ENCODE measurements at regions not wholly inside any gene's neighbourhood (a gene's known extent, or its start where the extent isn't known, plus 50 kb on each side); places are given as distances from the start of the nearest gene placed in this dataset.

GRCh38 chr15:37220949-37221670 is 120.8 kb upstream of the MEIS2 start:
- H3K9me3 Mint-ChIP-seq (ENCODE audit: insufficient read depth): no peaks in the 10 kb centered on the region
- ATAC-seq (no peak), DNase-seq (no peak)
- ChIA-PET CTCF (no interaction called here), POLR2A (no interaction called here)
- no peaks in the 10 kb centered on the region for H3K4me1 Mint-ChIP-seq (ENCODE audit: low read depth)
- H3K27ac Mint-ChIP-seq: no peak overlapping the region
- H3K27me3 Mint-ChIP-seq (ENCODE audit: low read depth): no peaks in the 10 kb centered on the region
- no peaks in the 10 kb centered on the region for H3K36me3 Mint-ChIP-seq (ENCODE audit: low read depth)
- H3K4me3 Mint-ChIP-seq: no peak overlapping the region

- H3K4me3 Mint-ChIP-seq: no peak overlapping the region
- no peaks in the 10 kb centered on the region for H3K9me3 Mint-ChIP-seq (ENCODE audit: insufficient read depth)
- H3K27me3 Mint-ChIP-seq (ENCODE audit: low read depth): no peaks in the 10 kb centered on the region
- no peaks in the 10 kb centered on the region for H3K4me1 Mint-ChIP-seq (ENCODE audit: low read depth)
- POLR2A ChIA-PET: no interaction called here
- CTCF ChIA-PET: no interaction called here
- H3K27ac Mint-ChIP-seq: no peak overlapping the region
- DNase-seq: no peak
- H3K36me3 Mint-ChIP-seq (ENCODE audit: low read depth): no peaks in the 10 kb centered on the region
- ATAC-seq: no peak
These were observed 121.4 kb upstream of the MEIS2 start for GRCh38 chr15:37221671-37222145.

- no peaks in the 10 kb centered on the region for H3K36me3 Mint-ChIP-seq (ENCODE audit: low read depth)
- ATAC-seq (no peak), DNase-seq (no peak)
- ChIA-PET POLR2A (no interaction called here), CTCF (no interaction called here)
- H3K27ac Mint-ChIP-seq: no peak overlapping the region
- H3K4me3 Mint-ChIP-seq: no peak overlapping the region
- no peaks in the 10 kb centered on the region for H3K4me1 Mint-ChIP-seq (ENCODE audit: low read depth)
- no peaks in the 10 kb centered on the region for H3K27me3 Mint-ChIP-seq (ENCODE audit: low read depth)
- H3K9me3 Mint-ChIP-seq (ENCODE audit: insufficient read depth): no peaks in the 10 kb centered on the region
These were observed 122.7 kb upstream of the MEIS2 start for GRCh38 chr15:37223089-37223488.

GRCh38 chr15:37229855-37230619 is 129.7 kb upstream of the MEIS2 start:
- Mint-ChIP-seq H3K36me3 (ENCODE audit: low read depth) (no peaks in the 10 kb centered on the region), H3K4me3 (no peak overlapping the region), H3K4me1 (ENCODE audit: low read depth) (no peaks in the 10 kb centered on the region), H3K27ac (no peak overlapping the region), H3K9me3 (ENCODE audit: insufficient read depth) (no peaks in the 10 kb centered on the region), H3K27me3 (ENCODE audit: low read depth) (no peaks in the 10 kb centered on the region)
- ATAC-seq (no peak), DNase-seq (no peak)
- ChIA-PET POLR2A (interaction anchor here (0.6 kb wide), 1 partner anchor 803 kb away, joined by 3 read pairs; no protein-coding TSS in a partner anchor), CTCF (no interaction called here)

- no peaks in the 10 kb centered on the region for H3K9me3 Mint-ChIP-seq (ENCODE audit: insufficient read depth)
- no peak overlapping the region for H3K4me3 Mint-ChIP-seq
- H3K27me3 Mint-ChIP-seq (ENCODE audit: low read depth): no peaks in the 10 kb centered on the region
- H3K27ac Mint-ChIP-seq: no peak overlapping the region
- no peaks in the 10 kb centered on the region for H3K36me3 Mint-ChIP-seq (ENCODE audit: low read depth)
- DNase-seq (no peak), ATAC-seq (no peak)
- H3K4me1 Mint-ChIP-seq (ENCODE audit: low read depth): no peaks in the 10 kb centered on the region
- ChIA-PET CTCF (no interaction called here), POLR2A (no interaction called here)
These were observed 145.0 kb upstream of the MEIS2 start for GRCh38 chr15:37245358-37245757.

GRCh38 chr15:37246065-37246464 is 145.7 kb upstream of the MEIS2 start:
- ATAC-seq: no peak
- DNase-seq: no peak
- ChIA-PET POLR2A (no interaction called here), CTCF (no interaction called here)
- Mint-ChIP-seq H3K36me3 (ENCODE audit: low read depth) (no peaks in the 10 kb centered on the region), H3K9me3 (ENCODE audit: insufficient read depth) (no peaks in the 10 kb centered on the region), H3K27ac (no peak overlapping the region), H3K4me3 (no peak overlapping the region), H3K4me1 (ENCODE audit: low read depth) (no peaks in the 10 kb centered on the region), H3K27me3 (ENCODE audit: low read depth) (no peaks in the 10 kb centered on the region)

DNA sequence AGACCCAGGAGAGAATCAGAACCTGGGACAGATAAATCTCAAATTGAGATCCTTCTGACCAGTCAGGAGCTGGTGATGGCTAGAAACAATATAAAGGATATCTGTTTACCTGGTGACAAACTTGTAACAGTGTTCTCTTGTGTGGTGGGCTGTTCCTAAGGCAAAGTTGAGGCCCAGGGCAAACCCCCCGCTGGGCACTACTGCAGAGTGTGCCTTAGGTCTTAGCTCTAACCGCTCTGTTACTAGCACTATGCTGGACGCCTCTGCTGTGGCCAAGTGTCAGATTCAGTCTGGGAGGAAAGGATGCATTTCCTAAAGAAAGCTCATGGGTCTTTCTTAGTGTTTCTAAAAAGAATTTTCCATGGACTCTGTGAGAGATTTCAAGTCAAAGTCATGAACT is 146.5 kb upstream of the MEIS2 start:
- ATAC-seq: no peak
- CTCF ChIA-PET: no interaction called here
- Mint-ChIP-seq H3K27me3 (ENCODE audit: low read depth) (no peaks in the 10 kb centered on the region), H3K9me3 (ENCODE audit: insufficient read depth) (no peaks in the 10 kb centered on the region), H3K27ac (no peak overlapping the region), H3K4me3 (no peak overlapping the region), H3K4me1 (ENCODE audit: low read depth) (no peaks in the 10 kb centered on the region), H3K36me3 (ENCODE audit: low read depth) (no peaks in the 10 kb centered on the region)
- POLR2A ChIA-PET: no interaction called here
- DNase-seq: no peak

GRCh38 chr15:37249249-37249648 is 148.9 kb upstream of the MEIS2 start:
- DNase-seq: no peak
- Mint-ChIP-seq H3K9me3 (ENCODE audit: insufficient read depth) (no peaks in the 10 kb centered on the region), H3K27ac (no peak overlapping the region), H3K36me3 (ENCODE audit: low read depth) (no peaks in the 10 kb centered on the region), H3K4me1 (ENCODE audit: low read depth) (no peaks in the 10 kb centered on the region), H3K4me3 (no peak overlapping the region), H3K27me3 (ENCODE audit: low read depth) (no peaks in the 10 kb centered on the region)
- POLR2A ChIA-PET: no interaction called here
- CTCF ChIA-PET: no interaction called here
- no peak for ATAC-seq

DNA sequence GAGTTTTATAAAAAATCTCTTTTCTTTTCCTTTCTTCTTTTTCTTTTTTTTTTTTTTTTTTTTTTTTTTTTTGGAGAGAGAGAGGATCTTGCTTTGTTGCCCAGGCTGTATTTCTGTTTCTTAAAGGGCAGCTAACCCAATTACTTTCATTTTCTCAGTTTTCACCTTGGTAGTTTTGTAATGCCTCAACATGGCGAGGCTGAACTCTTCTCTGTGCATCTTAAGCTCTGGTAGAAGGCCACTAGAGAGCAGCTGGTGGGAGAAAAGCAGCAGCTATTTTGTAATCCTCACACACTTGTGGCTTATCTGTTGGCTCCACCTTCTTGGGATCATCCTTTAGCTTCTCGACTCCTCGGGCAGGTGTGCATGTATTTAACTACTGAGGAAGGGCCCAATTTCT is 152.2 kb upstream of the MEIS2 start:
- Mint-ChIP-seq H3K4me1 (ENCODE audit: low read depth) (no peaks in the 10 kb centered on the region), H3K9me3 (ENCODE audit: insufficient read depth) (peaks cover 5% of the 10 kb centered on the region), H3K27ac (no peak overlapping the region), H3K4me3 (no peak overlapping the region), H3K27me3 (ENCODE audit: low read depth) (no peaks in the 10 kb centered on the region), H3K36me3 (ENCODE audit: low read depth) (no peaks in the 10 kb centered on the region)
- DNase-seq (no peak), ATAC-seq (no peak)
- POLR2A ChIA-PET: no interaction called here
- CTCF ChIA-PET: no interaction called here

DNA sequence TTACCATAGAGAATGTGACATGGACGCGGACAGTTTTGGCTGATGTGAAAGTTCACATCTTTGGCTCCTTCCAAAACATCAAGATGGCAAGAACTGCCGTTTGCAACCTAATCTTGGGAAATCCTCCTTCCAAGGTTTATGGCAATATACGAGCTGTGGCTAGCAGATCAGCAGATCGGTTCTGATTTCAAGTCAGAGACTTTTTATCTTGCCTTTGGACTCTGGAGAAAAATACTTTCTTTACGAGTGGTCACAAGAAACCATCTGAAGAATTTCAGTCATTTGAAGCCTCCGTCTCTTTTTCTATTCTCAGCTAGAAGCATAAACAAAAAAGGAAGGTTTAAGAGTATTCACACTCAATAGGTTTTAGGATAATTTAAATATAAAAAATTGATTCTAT is 153.5 kb upstream of the MEIS2 start:
- Mint-ChIP-seq H3K27ac (no peak overlapping the region), H3K36me3 (ENCODE audit: low read depth) (no peaks in the 10 kb centered on the region), H3K4me3 (no peak overlapping the region), H3K9me3 (ENCODE audit: insufficient read depth) (peaks cover 5% of the 10 kb centered on the region), H3K27me3 (ENCODE audit: low read depth) (no peaks in the 10 kb centered on the region), H3K4me1 (ENCODE audit: low read depth) (no peaks in the 10 kb centered on the region)
- ChIA-PET CTCF (no interaction called here), POLR2A (no interaction called here)
- ATAC-seq: no peak
- no peak for DNase-seq

DNA sequence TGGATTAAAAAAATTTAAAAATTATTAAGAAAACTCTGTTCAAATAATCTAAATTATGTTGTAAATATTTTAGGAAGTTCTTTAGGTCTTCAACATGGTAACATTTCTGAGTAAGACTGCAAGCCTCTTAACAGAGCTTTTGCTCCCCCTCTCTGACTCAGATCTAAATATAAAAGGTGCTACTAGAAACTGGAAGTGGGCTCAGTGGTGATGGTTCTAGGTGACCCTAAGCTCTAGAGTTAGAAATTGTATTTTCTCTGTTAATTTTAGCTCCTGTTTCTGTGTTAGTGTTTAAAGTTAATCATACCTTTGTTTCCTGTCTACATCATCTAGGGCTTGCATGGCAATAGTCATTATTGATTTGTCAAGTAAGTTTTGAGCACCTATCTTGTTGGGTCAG is 159.9 kb upstream of the MEIS2 start:
- Mint-ChIP-seq H3K4me1 (ENCODE audit: low read depth) (no peaks in the 10 kb centered on the region), H3K9me3 (ENCODE audit: insufficient read depth) (peaks cover 5% of the 10 kb centered on the region), H3K4me3 (no peak overlapping the region), H3K27ac (no peak overlapping the region), H3K27me3 (ENCODE audit: low read depth) (no peaks in the 10 kb centered on the region), H3K36me3 (ENCODE audit: low read depth) (no peaks in the 10 kb centered on the region)
- DNase-seq (no peak), ATAC-seq (no peak)
- ChIA-PET CTCF (no interaction called here), POLR2A (no interaction called here)

DNA sequence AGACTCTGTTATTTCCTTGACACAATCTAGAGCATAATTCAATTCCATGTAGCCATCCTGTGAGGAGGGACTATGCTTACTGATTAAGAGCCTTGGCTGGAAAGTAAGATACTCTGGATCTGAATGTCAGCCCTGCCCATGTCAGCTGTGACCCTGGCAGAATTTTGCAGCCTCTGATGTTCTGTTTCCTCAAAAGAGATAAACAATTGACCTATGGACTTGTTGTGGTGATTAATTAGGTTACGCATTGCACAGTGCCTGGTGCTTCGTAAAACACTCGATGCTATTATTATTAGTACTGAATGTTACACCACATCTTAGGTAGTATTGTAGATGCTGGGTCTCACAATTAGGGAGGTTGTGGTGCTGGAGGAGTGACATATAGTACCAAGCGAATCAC is 161.3 kb upstream of the MEIS2 start:
- Mint-ChIP-seq H3K27me3 (ENCODE audit: low read depth) (no peaks in the 10 kb centered on the region), H3K9me3 (ENCODE audit: insufficient read depth) (no peaks in the 10 kb centered on the region), H3K4me1 (ENCODE audit: low read depth) (no peaks in the 10 kb centered on the region), H3K36me3 (ENCODE audit: low read depth) (no peaks in the 10 kb centered on the region), H3K4me3 (no peak overlapping the region), H3K27ac (no peak overlapping the region)
- POLR2A ChIA-PET: no interaction called here
- no peak for DNase-seq
- CTCF ChIA-PET: no interaction called here
- ATAC-seq: no peak
